ENCODE measurements at regions not wholly inside any gene's neighbourhood (a gene's known extent, or its start where the extent isn't known, plus 50 kb on each side); places are given as distances from the start of the nearest gene placed in this dataset.

- DNase-seq (ENCODE audit: low spot score) = no peak
- Histone ChIP-seq H3K79me2 (replicated peaks; ENCODE audit: insufficient read depth) (no peaks in the 10 kb centered on the region), H3K27ac (ENCODE audit: low read depth) (no peak overlapping the region), H3K4me3 (no peak overlapping the region), H4K20me1 (replicated peaks; ENCODE audit: insufficient read depth) (no peaks in the 10 kb centered on the region), H3K4me1 (ENCODE audit: insufficient read depth) (no peaks in the 10 kb centered on the region), H3F3A (replicated peaks; ENCODE audit: low read depth) (no peaks in the 10 kb centered on the region), H3K4me2 (no peak overlapping the region), H2AFZ (no peak overlapping the region), H3K27me3 (ENCODE audit: insufficient read depth) (no peaks in the 10 kb centered on the region), H3K36me3 (ENCODE audit: insufficient read depth) (no peaks in the 10 kb centered on the region), H3K9me2 (ENCODE audit: insufficient read depth) (peaks cover 2% of the 10 kb centered on the region; the same call in 1 of the 2 replicates)
- Mint-ChIP-seq H3K36me3 (ENCODE audit: low read depth) (no peaks in the 10 kb centered on the region), H3K9me3 (no peaks in the 10 kb centered on the region), H3K27ac (no peak overlapping the region), H3K4me1 (no peaks in the 10 kb centered on the region), H3K27me3 (ENCODE audit: insufficient read depth, low read depth, poor library complexity) (no peaks in the 10 kb centered on the region), H3K4me3 (no peak overlapping the region)
- ATAC-seq = no peak
- no peak for TF ChIP-seq EZH2phosphoT487 (IDR thresholded peaks at IDR 0.05; ENCODE audit: unreplicated experiment)
- no peak for TF ChIP-seq CTCF (conservative IDR thresholded peaks at IDR 0.05; ENCODE audit: low read depth in 2 of 2)
- no peak for TF ChIP-seq CREB1 (CRISPR knock-in tag; IDR thresholded peaks at IDR 0.05; ENCODE audit: low read depth)
- no peak for TF ChIP-seq JUNB (IDR thresholded peaks at IDR 0.05; ENCODE audit: unreplicated experiment)
- no peak for TF ChIP-seq ETS1 (IDR thresholded peaks at IDR 0.05)
- no peak for TF ChIP-seq ZNF331 (CRISPR knock-in tag; IDR thresholded peaks at IDR 0.05; ENCODE audit: low read depth)
Measured at GRCh38 chr18:38706373-38706772, 1140.8 kb upstream of the CELF4 start.

GRCh38 chr18:38698088-38698487, 1132.5 kb upstream of the CELF4 start:
- no peaks in the 10 kb centered on the region for H3K36me3 ChIP-seq (ENCODE audit: insufficient read depth)
- H3K4me1 Mint-ChIP-seq = peaks cover 23% of the 10 kb centered on the region
- no peak overlapping the region for H2AFZ ChIP-seq
- H3F3A ChIP-seq (replicated peaks; ENCODE audit: low read depth) = no peaks in the 10 kb centered on the region
- H3K36me3 Mint-ChIP-seq (ENCODE audit: low read depth) = no peaks in the 10 kb centered on the region
- H3K4me3 Mint-ChIP-seq = no peak overlapping the region
- no peaks in the 10 kb centered on the region for H3K9me3 Mint-ChIP-seq
- H3K27ac ChIP-seq (ENCODE audit: low read depth) = no peak overlapping the region
- 0 out of 2 replicates have a peak overlapping the region, but pooled peaks have one; percentile 2 for H3K4me2 ChIP-seq
- no peak overlapping the region for H3K27ac Mint-ChIP-seq
- no peaks in the 10 kb centered on the region for H3K9me2 ChIP-seq (ENCODE audit: insufficient read depth)
- no peaks in the 10 kb centered on the region for H4K20me1 ChIP-seq (replicated peaks; ENCODE audit: insufficient read depth)
- peaks cover 22% of the 10 kb centered on the region for H3K4me1 ChIP-seq (ENCODE audit: insufficient read depth)
- peaks cover 4% of the 10 kb centered on the region for H3K27me3 Mint-ChIP-seq (ENCODE audit: insufficient read depth, low read depth, poor library complexity)
- no peak overlapping the region for H3K4me3 ChIP-seq
- DNase-seq (ENCODE audit: low spot score) (peak; percentile 44), ATAC-seq (peak; percentile 95)
- H3K27me3 ChIP-seq (ENCODE audit: insufficient read depth) = no peaks in the 10 kb centered on the region
- no peaks in the 10 kb centered on the region for H3K79me2 ChIP-seq (replicated peaks; ENCODE audit: insufficient read depth)
- no peak for TF ChIP-seq NANOG (IDR thresholded peaks at IDR 0.05; ENCODE audit: borderline replicate concordance)
- no peak for TF ChIP-seq CREB1 (CRISPR knock-in tag; IDR thresholded peaks at IDR 0.05; ENCODE audit: low read depth)
- no peak for TF ChIP-seq EZH2phosphoT487 (IDR thresholded peaks at IDR 0.05; ENCODE audit: unreplicated experiment)
- no peak for TF ChIP-seq ZNF462 (CRISPR knock-in tag; IDR thresholded peaks at IDR 0.05)
- TF ChIP-seq POLR2AphosphoS5 (IDR thresholded peaks at IDR 0.05; ENCODE audit: low read depth) = no peak
- TF ChIP-seq ZNF114 (CRISPR knock-in tag; IDR thresholded peaks at IDR 0.05) = no peak
- no peak for TF ChIP-seq EZH2 (IDR thresholded peaks at IDR 0.05; ENCODE audit: low read depth, unreplicated experiment)

All from GM23338 (cell line).